ENCODE measurements at regions not wholly inside any gene's neighbourhood (a gene's known extent, or its start where the extent isn't known, plus 50 kb on each side); places are given as distances from the start of the nearest gene placed in this dataset.
A peak's percentile ranks its signal among the peaks of the same experiment; 100 is the strongest.

DNA sequence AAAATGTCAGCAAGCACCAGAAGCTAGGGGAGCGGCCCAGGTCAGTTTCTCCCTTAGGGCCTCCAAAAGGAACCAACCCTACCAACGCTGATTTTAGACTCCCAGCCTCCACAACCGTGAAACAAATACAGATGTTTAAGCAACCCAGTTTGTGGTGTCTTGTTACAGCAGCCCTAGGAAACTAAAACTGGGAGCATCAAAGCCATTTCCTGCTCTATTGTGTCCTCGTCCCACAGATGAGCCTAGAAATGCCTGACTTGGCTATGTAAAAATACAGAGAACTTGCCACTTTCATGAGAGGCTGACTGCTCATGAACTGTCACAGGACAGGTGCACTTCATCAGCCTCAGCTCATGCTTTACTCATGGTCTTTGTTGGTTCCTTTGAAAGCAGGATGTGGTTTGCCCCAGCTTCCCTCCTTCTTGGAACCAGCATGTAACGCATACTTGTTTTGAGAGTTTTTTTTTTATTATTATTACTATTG lies 97.6 kb upstream of the SLC39A10 start:
- no peaks in the 10 kb centered on the region for H3K27me3 ChIP-seq (ENCODE audit: low read length)
- H3K9me2 ChIP-seq (replicated peaks; ENCODE audit: low read length) = no peaks in the 10 kb centered on the region
- intact Hi-C loops (cut with micrococcal nuclease) = no loop called here
- ATAC-seq (peak; percentile 48), DNase-seq (peak; percentile 81)
- H3K36me3 ChIP-seq (ENCODE audit: low read depth, low read length) = no peaks in the 10 kb centered on the region
- H3K9ac ChIP-seq (ENCODE audit: low read length) = peak overlapping the region; percentile 65
- POLR2A ChIA-PET (ENCODE audit: unreplicated experiment) = no interaction called here
- no peaks in the 10 kb centered on the region for H3K9me3 ChIP-seq (ENCODE audit: low read length)
- H3K27ac ChIP-seq (ENCODE audit: low read length) = peak overlapping the region; percentile 96
- TF ChIP-seq EZH2 (IDR thresholded peaks at IDR 0.05; ENCODE audit: low read length, unreplicated experiment) (no peak), EZH2phosphoT487 (IDR thresholded peaks at IDR 0.05; ENCODE audit: borderline replicate concordance, low read length) (no peak)
- TF ChIP-seq, protein P1, sequence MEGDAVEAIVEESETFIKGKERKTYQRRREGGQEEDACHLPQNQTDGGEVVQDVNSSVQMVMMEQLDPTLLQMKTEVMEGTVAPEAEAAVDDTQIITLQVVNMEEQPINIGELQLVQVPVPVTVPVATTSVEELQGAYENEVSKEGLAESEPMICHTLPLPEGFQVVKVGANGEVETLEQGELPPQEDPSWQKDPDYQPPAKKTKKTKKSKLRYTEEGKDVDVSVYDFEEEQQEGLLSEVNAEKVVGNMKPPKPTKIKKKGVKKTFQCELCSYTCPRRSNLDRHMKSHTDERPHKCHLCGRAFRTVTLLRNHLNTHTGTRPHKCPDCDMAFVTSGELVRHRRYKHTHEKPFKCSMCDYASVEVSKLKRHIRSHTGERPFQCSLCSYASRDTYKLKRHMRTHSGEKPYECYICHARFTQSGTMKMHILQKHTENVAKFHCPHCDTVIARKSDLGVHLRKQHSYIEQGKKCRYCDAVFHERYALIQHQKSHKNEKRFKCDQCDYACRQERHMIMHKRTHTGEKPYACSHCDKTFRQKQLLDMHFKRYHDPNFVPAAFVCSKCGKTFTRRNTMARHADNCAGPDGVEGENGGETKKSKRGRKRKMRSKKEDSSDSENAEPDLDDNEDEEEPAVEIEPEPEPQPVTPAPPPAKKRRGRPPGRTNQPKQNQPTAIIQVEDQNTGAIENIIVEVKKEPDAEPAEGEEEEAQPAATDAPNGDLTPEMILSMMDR (conservative IDR thresholded peaks at IDR 0.05; ENCODE audit: low read depth, low read length) = no peak
- H4K20me1 ChIP-seq (ENCODE audit: low read length) = no peaks in the 10 kb centered on the region
- peaks cover 47% of the 10 kb centered on the region for H3K4me1 ChIP-seq (ENCODE audit: insufficient read depth, low read length)
- peaks cover 3% of the 10 kb centered on the region for H3F3A ChIP-seq (ENCODE audit: low read length, unreplicated experiment)
- no peaks in the 10 kb centered on the region for H3K79me2 ChIP-seq (ENCODE audit: low read length)
- BruUV-seq (replicated peaks) = no TSS peak
- CTCF ChIA-PET = no interaction called here
- no peak overlapping the region for H3K4me3 ChIP-seq (ENCODE audit: low read length)
- no peak overlapping the region for H2AFZ ChIP-seq (ENCODE audit: low read length)
- peak overlapping the region; percentile 64 for H3K4me2 ChIP-seq (ENCODE audit: low read length)

DNA sequence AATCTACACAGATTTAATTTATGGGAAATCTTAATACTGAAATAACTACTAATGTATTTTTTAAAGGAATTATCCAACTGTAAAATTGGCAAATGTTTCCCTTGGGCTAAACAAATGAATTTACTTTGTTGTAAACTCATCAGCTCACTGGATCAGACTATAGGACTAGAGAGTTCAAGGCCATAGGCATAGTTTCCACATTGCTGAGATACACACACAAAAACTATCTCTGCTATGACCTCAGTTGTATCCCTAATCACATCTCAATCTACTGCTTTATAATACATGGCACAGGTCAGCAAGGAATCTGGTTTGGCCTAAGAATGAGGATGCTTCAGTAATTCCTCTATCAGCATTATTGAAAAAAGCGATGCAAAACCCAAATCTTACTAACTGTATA lies 101.1 kb upstream of the SLC39A10 start:
- Histone ChIP-seq H4K20me1 (ENCODE audit: low read length) (no peaks in the 10 kb centered on the region), H3K27ac (ENCODE audit: low read length) (no peak overlapping the region), H2AFZ (ENCODE audit: low read length) (no peak overlapping the region), H3K9me2 (replicated peaks; ENCODE audit: low read length) (no peaks in the 10 kb centered on the region), H3K27me3 (ENCODE audit: low read length) (no peaks in the 10 kb centered on the region), H3K36me3 (ENCODE audit: low read depth, low read length) (no peaks in the 10 kb centered on the region), H3K9me3 (ENCODE audit: low read length) (no peaks in the 10 kb centered on the region), H3K9ac (ENCODE audit: low read length) (no peak overlapping the region), H3F3A (ENCODE audit: low read length, unreplicated experiment) (peaks cover 3% of the 10 kb centered on the region), H3K79me2 (ENCODE audit: low read length) (no peaks in the 10 kb centered on the region), H3K4me3 (ENCODE audit: low read length) (no peak overlapping the region), H3K4me1 (ENCODE audit: insufficient read depth, low read length) (peaks cover 22% of the 10 kb centered on the region), H3K4me2 (ENCODE audit: low read length) (no peak overlapping the region)
- intact Hi-C loops (cut with micrococcal nuclease) = no loop called here
- DNase-seq (no peak), ATAC-seq (no peak)
- TF ChIP-seq EZH2 (IDR thresholded peaks at IDR 0.05; ENCODE audit: low read length, unreplicated experiment) = no peak
- TF ChIP-seq, protein P1 (conservative IDR thresholded peaks at IDR 0.05; ENCODE audit: low read depth, low read length) = no peak
- TF ChIP-seq EZH2phosphoT487 (IDR thresholded peaks at IDR 0.05; ENCODE audit: borderline replicate concordance, low read length) = no peak
- ChIA-PET POLR2A (ENCODE audit: unreplicated experiment) (no interaction called here), CTCF (no interaction called here)
- BruUV-seq (replicated peaks) = no TSS peak

DNA sequence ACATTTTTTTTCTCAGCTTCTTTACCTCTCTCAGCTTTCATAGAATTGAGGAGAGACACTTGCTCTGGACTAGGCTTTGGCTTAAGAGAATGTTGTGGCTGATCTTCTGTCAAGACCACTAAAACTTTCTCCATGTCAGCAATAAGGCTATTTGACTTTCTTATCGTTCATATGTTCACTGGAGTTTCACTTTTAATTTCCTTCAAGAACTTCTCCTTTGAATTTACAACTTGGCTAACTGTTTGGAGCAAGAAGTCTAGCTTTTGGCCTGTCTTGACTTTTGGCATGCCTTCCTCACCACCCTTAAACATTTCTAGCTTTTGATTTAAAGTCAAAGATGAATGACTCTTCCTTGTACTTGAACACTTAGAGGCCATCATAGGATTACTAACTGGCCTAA lies 104.4 kb upstream of the SLC39A10 start:
- no peak for ATAC-seq
- POLR2A ChIA-PET (ENCODE audit: unreplicated experiment) = no interaction called here
- Histone ChIP-seq H3F3A (ENCODE audit: low read length, unreplicated experiment) (no peaks in the 10 kb centered on the region), H3K27me3 (ENCODE audit: low read length) (no peaks in the 10 kb centered on the region), H3K4me3 (ENCODE audit: low read length) (no peak overlapping the region), H3K4me2 (ENCODE audit: low read length) (no peak overlapping the region), H3K27ac (ENCODE audit: low read length) (no peak overlapping the region), H3K4me1 (ENCODE audit: insufficient read depth, low read length) (no peaks in the 10 kb centered on the region), H3K9me2 (replicated peaks; ENCODE audit: low read length) (no peaks in the 10 kb centered on the region), H3K79me2 (ENCODE audit: low read length) (no peaks in the 10 kb centered on the region), H2AFZ (ENCODE audit: low read length) (no peak overlapping the region), H3K36me3 (ENCODE audit: low read depth, low read length) (no peaks in the 10 kb centered on the region), H4K20me1 (ENCODE audit: low read length) (no peaks in the 10 kb centered on the region), H3K9ac (ENCODE audit: low read length) (no peak overlapping the region), H3K9me3 (ENCODE audit: low read length) (no peaks in the 10 kb centered on the region)
- TF ChIP-seq, protein P1 (conservative IDR thresholded peaks at IDR 0.05; ENCODE audit: low read depth, low read length) = no peak
- no peak for TF ChIP-seq EZH2 (IDR thresholded peaks at IDR 0.05; ENCODE audit: low read length, unreplicated experiment)
- CTCF ChIA-PET = no interaction called here
- no peak for DNase-seq
- BruUV-seq (replicated peaks) = no TSS peak
- intact Hi-C loops (cut with micrococcal nuclease) = no loop called here
